Lung (tissue), 11 donors: ENCODE measurements at regions not wholly inside any gene's neighbourhood (a gene's known extent, or its start where the extent isn't known, plus 50 kb on each side); places are given as distances from the start of the nearest gene placed in this dataset.

Experiments
- ATAC-seq: fragments of 200-7000 bp; cut with Tn5 transposase; one replicate; pipeline ENCODE4 v1.9.1; 2020; ENCODE audit warnings: moderate number of reproducible peaks; ENCODE audit not compliant: insufficient read depth, low FRiP score
- DNase-seq, 3 donors: peaks; one replicate each; pipeline ENCODE4 v3.0.0-alpha.2; 2013 to 2017
- H3K27ac ChIP-seq, 2 donors: one replicate each; pipeline ENCODE4 v1.5.1; 2013; ENCODE audit warnings: mild to moderate bottlenecking in 2 of 2, moderate library complexity in 2 of 2, control low read depth in 1 of 2, inconsistent platforms in 1 of 2, low read depth in 1 of 2, low read length in 1 of 2
- H3K27me3 ChIP-seq, 3 donors: one replicate each; pipeline ENCODE4 v1.5.1; 2013; ENCODE audit warnings: low read length in 2 of 3; ENCODE audit not compliant: control insufficient read depth in 3 of 3, insufficient read depth in 3 of 3
- H3K36me3 ChIP-seq, 4 donors: one replicate each; pipeline ENCODE4 v1.5.1; 2013; ENCODE audit warnings: low read length in 4 of 4, mild to moderate bottlenecking in 1 of 4, moderate library complexity in 1 of 4; ENCODE audit not compliant: control insufficient read depth in 4 of 4, insufficient read depth in 4 of 4
- H3K4me1 ChIP-seq, 5 donors: one replicate each; pipeline ENCODE4 v1.5.1; 2013; ENCODE audit warnings: low read length in 5 of 5, mild to moderate bottlenecking in 2 of 5, moderate library complexity in 1 of 5; ENCODE audit not compliant: control insufficient read depth in 5 of 5, insufficient read depth in 5 of 5
- H3K4me3 ChIP-seq: one replicate; pipeline ENCODE4 v1.5.1; 2013; ENCODE audit warnings: mild to moderate bottlenecking, control low read depth, moderate library complexity
- H3K9ac ChIP-seq, 2 donors: one replicate each; pipeline ENCODE4 v1.5.1; 2013; ENCODE audit warnings: low read length in 2 of 2, control low read depth in 1 of 2; ENCODE audit not compliant: insufficient read depth in 1 of 2
- H3K9me3 ChIP-seq, 4 donors: one replicate each; pipeline ENCODE4 v1.5.1; 2013; ENCODE audit warnings: low read length in 3 of 4, mild to moderate bottlenecking in 1 of 4, moderate library complexity in 1 of 4; ENCODE audit not compliant: control insufficient read depth in 4 of 4, insufficient read depth in 3 of 4
- CTCF ChIP-seq: IDR thresholded peaks from 2 replicates; pipeline ENCODE4 v1.5.1; 2012; ENCODE audit warnings: mild to moderate bottlenecking; ENCODE audit errors: control extremely low read depth, extremely low read depth
- WGBS, 2 donors: extraction: QIAGEN DNeasy Blood & Tissue Kit; methylation state at CpG; one replicate each; pipeline ENCODE4 v1.1.7; 2013; 5-methylcytosine and 5-hydroxymethylcytosine counted together
- donor health status: control.
- donor health status: control.
- donor health status: Bipolar disorder and iron deficiency.
- donor health status: healthy.
- donor health status: DM: yes; HTN: yes; CAD: no.

- Histone ChIP-seq H3K27me3 (no peaks in the 10 kb centered on the region), H3K27ac (no peak overlapping the region), H3K9me3 (no peaks in the 10 kb centered on the region), H3K9ac (no peak overlapping the region), H3K36me3 (no peaks in the 10 kb centered on the region), H3K4me3 (no peak overlapping the region), H3K4me1 (peaks cover 0 to 7% (median 0%) of the 10 kb centered on the region in 5 donors)
- no peak for TF ChIP-seq CTCF
- DNase-seq (no peak), ATAC-seq (no peak)
- WGBS, 2 donors: 97 to 100% methylated on average over 4 of the region's 4 CpGs
Observed at GRCh38 chr1:214127705-214128104, 139.9 kb downstream of the PROX1 start.

- no peak overlapping the region for H3K4me3 ChIP-seq
- H3K27me3 ChIP-seq: no peaks in the 10 kb centered on the region
- no peaks in the 10 kb centered on the region for H3K4me1 ChIP-seq
- no peak overlapping the region for H3K27ac ChIP-seq
- ATAC-seq (no peak), DNase-seq (no peak)
- TF ChIP-seq CTCF: no peak
- no peak overlapping the region for H3K9ac ChIP-seq
- H3K36me3 ChIP-seq: no peaks in the 10 kb centered on the region
- H3K9me3 ChIP-seq: no peaks in the 10 kb centered on the region
- 82 to 87% methylated on average over 7 of the region's 7 CpGs for WGBS, 2 donors
Observed at GRCh38 chr1:214135886-214136285, 145.1 kb upstream of the SMYD2 start.

GRCh38 chr1:214136324-214136919 lies 144.5 kb upstream of the SMYD2 start:
- WGBS, 2 donors: 77 to 79% methylated on average over 8 of the region's 8 CpGs
- DNase-seq: no peak
- no peak for ATAC-seq

More at GRCh38 chr1:214136324-214136919, 144.5 kb upstream of the SMYD2 start:
- no peak overlapping the region for H3K9ac ChIP-seq
- H3K27ac ChIP-seq: no peak overlapping the region
- H3K27me3 ChIP-seq: no peaks in the 10 kb centered on the region
- H3K4me3 ChIP-seq: no peak overlapping the region
- no peaks in the 10 kb centered on the region for H3K4me1 ChIP-seq
- no peaks in the 10 kb centered on the region for H3K36me3 ChIP-seq
- no peaks in the 10 kb centered on the region for H3K9me3 ChIP-seq
- no peak for TF ChIP-seq CTCF
